ENCODE measurements at regions not wholly inside any gene's neighbourhood (a gene's known extent, or its start where the extent isn't known, plus 50 kb on each side); places are given as distances from the start of the nearest gene placed in this dataset.
"Not testable (repeated sequence)": the region's sequence is repeated elsewhere in the genome, so short reads cannot be mapped to it uniquely, and the experiment has no call there.

DNA sequence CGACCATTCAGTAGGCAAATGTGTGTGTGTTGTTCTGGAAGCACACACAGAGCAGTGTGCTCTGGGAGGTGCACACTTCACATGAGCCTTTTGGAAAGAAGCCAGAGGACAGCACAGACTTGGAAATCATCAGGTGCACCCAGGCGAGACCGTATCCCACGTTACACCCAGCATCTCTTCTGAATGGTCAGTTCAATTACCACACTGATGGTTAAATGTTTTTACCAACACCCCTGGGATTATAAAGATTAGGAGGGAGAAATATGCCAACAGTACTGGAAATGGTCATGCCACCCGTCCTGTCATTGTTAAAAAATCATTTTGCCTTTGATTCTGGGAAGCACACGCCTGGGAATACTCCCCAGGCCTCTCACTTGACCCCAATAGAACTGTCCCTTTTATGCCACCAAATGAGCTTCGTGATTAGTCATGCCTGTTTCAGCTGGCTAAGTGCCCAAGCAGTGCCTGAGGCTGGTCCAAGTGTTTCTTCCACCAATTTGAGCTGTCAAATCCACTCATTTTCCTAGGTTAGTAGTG is 183.7 kb downstream of the NRP2 start:
- Mint-ChIP-seq H3K36me3 (ENCODE audit: low read depth) (no peaks in the 10 kb centered on the region), H3K4me3 (no peak overlapping the region), H3K4me1 (no peaks in the 10 kb centered on the region), H3K27me3 (peaks cover 5% of the 10 kb centered on the region), H3K9me3 (no peaks in the 10 kb centered on the region), H3K27ac (no peak overlapping the region)
- POLR2A ChIA-PET: no interaction called here
- ATAC-seq (ENCODE audit: low read depth) (no peak), DNase-seq (no peak)
- intact Hi-C loops (cut with micrococcal nuclease): no loop called here
- CTCF ChIA-PET: no interaction called here
- TF ChIP-seq, protein P1, sequence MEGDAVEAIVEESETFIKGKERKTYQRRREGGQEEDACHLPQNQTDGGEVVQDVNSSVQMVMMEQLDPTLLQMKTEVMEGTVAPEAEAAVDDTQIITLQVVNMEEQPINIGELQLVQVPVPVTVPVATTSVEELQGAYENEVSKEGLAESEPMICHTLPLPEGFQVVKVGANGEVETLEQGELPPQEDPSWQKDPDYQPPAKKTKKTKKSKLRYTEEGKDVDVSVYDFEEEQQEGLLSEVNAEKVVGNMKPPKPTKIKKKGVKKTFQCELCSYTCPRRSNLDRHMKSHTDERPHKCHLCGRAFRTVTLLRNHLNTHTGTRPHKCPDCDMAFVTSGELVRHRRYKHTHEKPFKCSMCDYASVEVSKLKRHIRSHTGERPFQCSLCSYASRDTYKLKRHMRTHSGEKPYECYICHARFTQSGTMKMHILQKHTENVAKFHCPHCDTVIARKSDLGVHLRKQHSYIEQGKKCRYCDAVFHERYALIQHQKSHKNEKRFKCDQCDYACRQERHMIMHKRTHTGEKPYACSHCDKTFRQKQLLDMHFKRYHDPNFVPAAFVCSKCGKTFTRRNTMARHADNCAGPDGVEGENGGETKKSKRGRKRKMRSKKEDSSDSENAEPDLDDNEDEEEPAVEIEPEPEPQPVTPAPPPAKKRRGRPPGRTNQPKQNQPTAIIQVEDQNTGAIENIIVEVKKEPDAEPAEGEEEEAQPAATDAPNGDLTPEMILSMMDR (IDR thresholded peaks at IDR 0.05): no peak

DNA sequence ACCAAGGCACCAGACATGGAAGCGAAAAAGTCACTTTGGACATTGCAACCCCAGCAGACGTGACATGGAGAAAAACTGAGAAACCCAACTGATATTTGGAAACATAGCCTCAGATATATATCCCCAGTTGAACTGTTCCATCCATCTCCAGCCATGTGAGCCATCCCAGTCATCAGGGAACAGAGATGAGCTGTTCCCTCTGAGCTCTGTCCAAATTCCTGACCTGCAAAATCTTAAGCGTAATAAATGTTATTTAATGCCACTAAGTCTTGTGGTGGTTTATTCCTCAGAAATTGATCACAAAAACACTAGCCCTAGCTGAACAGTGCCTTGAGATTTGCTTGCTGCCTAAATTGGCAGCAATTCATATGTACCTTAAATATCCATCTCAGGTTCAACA is 182.8 kb downstream of the NRP2 start:
- Mint-ChIP-seq H3K27me3 (peaks cover 8% of the 10 kb centered on the region), H3K4me1 (no peaks in the 10 kb centered on the region), H3K36me3 (ENCODE audit: low read depth) (no peaks in the 10 kb centered on the region), H3K9me3 (no peaks in the 10 kb centered on the region), H3K27ac (no peak overlapping the region), H3K4me3 (no peak overlapping the region)
- ChIA-PET POLR2A (no interaction called here), CTCF (no interaction called here)
- ATAC-seq (ENCODE audit: low read depth): no peak
- intact Hi-C loops (cut with micrococcal nuclease): no loop called here
- DNase-seq: no peak
- TF ChIP-seq, protein P1 (IDR thresholded peaks at IDR 0.05): no peak

DNA sequence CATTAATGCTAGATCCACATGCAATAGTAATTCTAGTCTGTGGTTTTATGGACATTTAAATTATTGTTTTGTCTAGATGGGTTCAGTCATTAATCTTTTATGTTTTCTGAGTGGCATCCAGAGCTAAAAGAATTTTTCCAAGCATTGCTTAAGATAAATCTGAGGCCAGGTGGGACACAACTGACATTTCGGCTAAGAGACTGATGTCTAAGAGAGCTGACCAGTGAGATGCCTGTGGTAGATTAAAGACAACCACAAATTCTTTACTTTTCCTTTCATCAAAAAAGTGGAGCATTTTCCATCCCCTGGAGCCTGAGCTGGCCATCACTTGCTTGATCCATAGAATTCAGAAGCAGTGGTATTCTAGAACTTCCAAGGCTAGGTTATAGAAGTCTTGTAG is 182.2 kb downstream of the NRP2 start:
- ChIA-PET POLR2A (no interaction called here), CTCF (no interaction called here)
- ATAC-seq (ENCODE audit: low read depth): no peak
- H3K9me3 Mint-ChIP-seq: no peaks in the 10 kb centered on the region
- intact Hi-C loops (cut with micrococcal nuclease): no loop called here
- TF ChIP-seq, protein P1 (IDR thresholded peaks at IDR 0.05): no peak
- H3K4me1 Mint-ChIP-seq: no peaks in the 10 kb centered on the region
- H3K27me3 Mint-ChIP-seq: peaks cover 8% of the 10 kb centered on the region
- no peak overlapping the region for H3K4me3 Mint-ChIP-seq
- H3K36me3 Mint-ChIP-seq (ENCODE audit: low read depth): no peaks in the 10 kb centered on the region
- H3K27ac Mint-ChIP-seq: no peak overlapping the region
- no peak for DNase-seq

DNA sequence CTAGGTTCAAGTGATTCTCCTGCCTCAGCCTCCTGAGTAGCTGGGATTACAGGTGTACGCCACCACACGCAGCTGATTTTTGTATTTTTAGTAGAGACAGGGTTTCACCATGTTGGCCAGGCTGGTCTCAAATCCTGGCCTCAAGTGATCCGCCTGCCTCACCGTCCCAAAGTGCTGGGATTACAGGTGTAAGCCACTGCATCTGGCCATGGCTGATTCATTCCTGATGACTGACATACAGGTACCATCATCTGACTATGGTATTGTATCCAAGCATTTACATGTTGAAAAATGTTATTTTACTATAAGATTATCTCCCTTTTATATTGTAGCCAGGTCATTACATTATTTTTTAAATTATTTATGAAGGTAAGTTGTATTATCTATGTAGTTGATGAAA is 180.5 kb downstream of the NRP2 start:
- ATAC-seq (ENCODE audit: low read depth); H3K9me3 Mint-ChIP-seq; H3K4me1 Mint-ChIP-seq; CTCF ChIA-PET; intact Hi-C loops (cut with micrococcal nuclease); H3K4me3 Mint-ChIP-seq; H3K27ac Mint-ChIP-seq; H3K36me3 Mint-ChIP-seq (ENCODE audit: low read depth); POLR2A ChIA-PET; DNase-seq: not testable (repeated sequence)
- H3K27me3 Mint-ChIP-seq: peaks cover 13% of the 10 kb centered on the region

DNA sequence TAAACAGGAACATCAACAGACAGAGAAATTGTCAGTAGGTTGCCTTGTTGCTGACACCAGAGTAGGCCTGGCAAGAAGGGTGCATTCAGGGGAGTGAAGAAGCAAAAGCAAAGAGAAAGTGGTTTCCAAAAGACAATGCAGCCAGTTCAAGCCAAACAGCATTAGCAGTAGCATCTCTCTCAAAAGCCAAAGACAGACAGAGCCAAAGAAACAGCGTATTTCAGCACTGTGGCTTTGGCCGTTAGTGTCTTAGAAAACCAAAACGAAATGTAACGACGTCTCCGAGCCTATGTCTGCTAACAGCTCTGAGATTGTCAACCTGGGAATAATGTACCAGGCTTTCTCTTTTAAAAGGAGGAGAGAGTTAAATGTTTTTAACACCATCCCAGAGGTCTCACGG is 178.6 kb downstream of the NRP2 start:
- Mint-ChIP-seq H3K27me3 (peaks cover 17% of the 10 kb centered on the region), H3K9me3 (no peaks in the 10 kb centered on the region), H3K4me3 (no peak overlapping the region), H3K36me3 (ENCODE audit: low read depth) (no peaks in the 10 kb centered on the region), H3K4me1 (peaks cover 4% of the 10 kb centered on the region), H3K27ac (no peak overlapping the region)
- ATAC-seq (ENCODE audit: low read depth) (no peak), DNase-seq (no peak)
- intact Hi-C loops (cut with micrococcal nuclease): no loop called here
- TF ChIP-seq, protein P1 (IDR thresholded peaks at IDR 0.05): no peak
- ChIA-PET POLR2A (no interaction called here), CTCF (no interaction called here)

DNA sequence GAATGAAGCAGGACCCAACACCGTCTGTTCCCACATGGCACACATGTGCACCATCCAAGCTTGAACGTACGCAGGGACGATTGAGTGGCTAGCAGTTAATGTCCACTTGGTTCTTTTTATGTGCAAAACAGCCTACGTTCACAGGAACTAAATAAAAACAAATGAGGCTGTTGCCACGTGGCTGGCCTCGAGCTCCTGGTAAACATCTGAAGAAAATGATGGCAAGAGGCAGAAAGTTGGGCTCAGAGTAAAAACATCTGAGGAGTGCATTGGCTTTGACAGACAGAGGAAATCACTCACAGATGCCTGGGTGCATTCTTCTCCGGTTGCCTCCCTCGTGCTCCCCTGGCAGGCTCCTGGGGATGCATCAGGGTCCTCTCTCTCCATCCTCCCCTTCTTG is 177.9 kb downstream of the NRP2 start:
- DNase-seq: no peak
- intact Hi-C loops (cut with micrococcal nuclease): no loop called here
- Mint-ChIP-seq H3K27me3 (peaks cover 15% of the 10 kb centered on the region), H3K27ac (no peak overlapping the region), H3K9me3 (peaks cover 1% of the 10 kb centered on the region), H3K36me3 (ENCODE audit: low read depth) (no peaks in the 10 kb centered on the region), H3K4me3 (no peak overlapping the region), H3K4me1 (peaks cover 4% of the 10 kb centered on the region)
- ATAC-seq (ENCODE audit: low read depth): no peak
- ChIA-PET CTCF (no interaction called here), POLR2A (no interaction called here)
- TF ChIP-seq, protein P1 (IDR thresholded peaks at IDR 0.05): no peak
